B cell (primary cell): ENCODE measurements at regions not wholly inside any gene's neighbourhood (a gene's known extent, or its start where the extent isn't known, plus 50 kb on each side); places are given as distances from the start of the nearest gene placed in this dataset.

Experiments
- ATAC-seq: fragments of 200-7000 bp; cut with Tn5 transposase; one replicate; pipeline ENCODE4 v1.10.0; 2021; ENCODE audit warnings: low read depth, mild to moderate bottlenecking, moderate number of reproducible peaks, moderate library complexity
- CTCF ChIA-PET: fragments of 350-600 bp; sonication (Branson Sonifier 250); formaldehyde crosslinking; loops from one replicate; lab custom pipeline; 2021; ENCODE audit warnings: antibody characterized with exemption, inconsistent platforms; lab: Charles Lee
- POLR2A ChIA-PET: fragments of 350-600 bp; sonication (Branson Sonifier 250); formaldehyde crosslinking; loops from one replicate; lab custom pipeline; 2021; ENCODE audit warnings: antibody characterized with exemption; lab: Charles Lee
- DNase-seq: peaks from one replicate; pipeline ENCODE4 v3.0.0; 2013
- H2AFZ ChIP-seq: 2 replicates; pipeline ENCODE4 v1.6.1; 2012; ENCODE audit warnings: mild to moderate bottlenecking, low read depth, low read length; ENCODE audit not compliant: insufficient read depth, poor library complexity, severe bottlenecking
- H3K27ac ChIP-seq, 2 donors: 1 replicate in 1 of 2; 2 replicates in 1 of 2; pipeline ENCODE4 v1.5.1; 2012 to 2013; ENCODE audit warnings: low read length in 2 of 2, mild to moderate bottlenecking in 2 of 2, moderate library complexity in 1 of 2
- H3K27me3 ChIP-seq, 4 experiments: fragments of 200-600 bp in 1 of 4; sonication (generic) in 1 of 4; replicated peaks in 1 of 4; 1 replicate in 2 of 4; 2 replicates in 2 of 4; pipeline versions ENCODE4 v1.6.1 to v1.7.0; 2013 to 2016; ENCODE audit warnings: low read length in 3 of 4, mild to moderate bottlenecking in 2 of 4, mixed read lengths in 1 of 4, moderate library complexity in 1 of 4; ENCODE audit not compliant: insufficient read depth in 4 of 4, control insufficient read depth in 3 of 4; ENCODE audit errors: control extremely low read depth in 1 of 4
- H3K36me3 ChIP-seq, 2 experiments: replicated peaks in 1 of 2; 1 replicate in 1 of 2; 2 replicates in 1 of 2; pipeline versions ENCODE4 v1.6.1 to v1.7.1; 2013; ENCODE audit warnings: low read length in 1 of 2; ENCODE audit not compliant: insufficient read depth in 2 of 2, control insufficient read depth in 1 of 2; ENCODE audit errors: control extremely low read depth in 1 of 2, extremely low read depth in 1 of 2
- H3K4me1 ChIP-seq, 2 donors: fragments of 200-600 bp in 1 of 2; sonication (generic) in 1 of 2; 1 replicate in 1 of 2; 2 replicates in 1 of 2; pipeline versions ENCODE4 v1.5.1 to v1.6.1; 2013 to 2017; ENCODE audit warnings: low read length in 2 of 2; ENCODE audit not compliant: control insufficient read depth in 2 of 2, insufficient read depth in 2 of 2
- H3K4me2 ChIP-seq: replicated peaks from 2 replicates; pipeline ENCODE3; 2012; ENCODE audit warnings: mild to moderate bottlenecking, low read depth, low read length; ENCODE audit not compliant: poor library complexity, severe bottlenecking
- H3K4me3 ChIP-seq, 5 experiments: fragments of 200-600 bp in 1 of 5; sonication (generic) in 1 of 5; 1 replicate in 3 of 5; 2 replicates in 2 of 5; pipeline versions ENCODE4 v1.5.1 to v1.7.0; 2011 to 2016; ENCODE audit warnings: low read length in 4 of 5, mild to moderate bottlenecking in 4 of 5, low read depth in 2 of 5, control low read depth in 1 of 5, moderate library complexity in 1 of 5; ENCODE audit not compliant: insufficient read depth in 1 of 5; ENCODE audit errors: control extremely low read depth in 1 of 5, extremely low read depth in 1 of 5
- H3K79me2 ChIP-seq: fragments of 200-600 bp; sonication (generic); one replicate; pipeline ENCODE4 v1.6.0; 2016; ENCODE audit warnings: low read length; ENCODE audit not compliant: control insufficient read depth, insufficient read depth
- H3K9ac ChIP-seq: fragments of 200-600 bp; sonication (generic); 2 replicates; pipeline ENCODE4 v1.6.1; 2017; ENCODE audit warnings: mild to moderate bottlenecking, low read length, moderate library complexity
- H3K9me3 ChIP-seq, 3 donors: one replicate each; pipeline versions ENCODE4 v1.6.1 to v1.7.1; 2013; ENCODE audit warnings: low read length in 2 of 3; ENCODE audit not compliant: control insufficient read depth in 2 of 3, insufficient read depth in 1 of 3; ENCODE audit errors: control extremely low read depth in 1 of 3
- H4K20me1 ChIP-seq: 2 replicates; pipeline ENCODE4 v1.6.0; 2012; ENCODE audit warnings: mild to moderate bottlenecking, low read length; ENCODE audit not compliant: insufficient read depth, control insufficient read depth, poor library complexity, severe bottlenecking
- H3K27ac Mint-ChIP-seq: one replicate; pipeline ENCODE4 v1.8.0; 2021; ENCODE audit warnings: mixed read lengths
- H3K27me3 Mint-ChIP-seq: one replicate; pipeline ENCODE4 v1.8.0; 2021; ENCODE audit warnings: mixed read lengths
- H3K4me1 Mint-ChIP-seq: one replicate; pipeline ENCODE4 v1.8.0; 2021; ENCODE audit warnings: mixed read lengths
- H3K4me3 Mint-ChIP-seq: one replicate; pipeline ENCODE4 v1.8.0; 2021; ENCODE audit warnings: mixed read lengths
- H3K9me3 Mint-ChIP-seq: one replicate; pipeline ENCODE4 v1.8.0; 2022; ENCODE audit warnings: mixed read lengths; ENCODE audit not compliant: insufficient read depth
- CTCF ChIP-seq: fragments of 200-600 bp; IDR thresholded peaks from one replicate; pipeline ENCODE4 v1.8.0; 2022; ENCODE audit warnings: antibody characterized with exemption, mild to moderate bottlenecking
- EZH2 ChIP-seq: IDR thresholded peaks from 2 replicates; pipeline ENCODE4 v1.6.1; 2012; ENCODE audit warnings: borderline replicate concordance, low read depth, mild to moderate bottlenecking, moderate library complexity, low read length; ENCODE audit not compliant: insufficient read depth, poor library complexity, severe bottlenecking
- WGBS: methylation state at CpG from one replicate; pipeline ENCODE4 v1.1.5; 2013; ENCODE audit warnings: missing lambda C conversion rate; ENCODE audit not compliant: insufficient coverage; 5-methylcytosine and 5-hydroxymethylcytosine counted together
- intact Hi-C: fragments of 100-400 bp; cut with micrococcal nuclease; formaldehyde crosslinking; loops from one replicate; pipeline ENCODE4 v1.10.0; 2022

- Mint-ChIP-seq H3K9me3 (peaks cover 11% of the 10 kb centered on the region), H3K4me3 (no peak overlapping the region), H3K27me3 (no peaks in the 10 kb centered on the region), H3K27ac (no peak overlapping the region), H3K4me1 (no peaks in the 10 kb centered on the region)
- POLR2A ChIA-PET, result no interaction called here
- Histone ChIP-seq H3K9ac (no peak overlapping the region), H3K79me2 (no peaks in the 10 kb centered on the region), H3K27me3 (no peaks in the 10 kb centered on the region), H2AFZ (no peak overlapping the region), H3K4me1 (no peaks in the 10 kb centered on the region), H4K20me1 (no peaks in the 10 kb centered on the region), H3K4me2 (no peak overlapping the region), H3K4me3 (no peak overlapping the region), H3K27ac (no peak overlapping the region), H3K9me3 (peaks cover 0 to 3% (median 0%) of the 10 kb centered on the region in 3 donors), H3K36me3 (no peaks in the 10 kb centered on the region)
- no peak for ATAC-seq
- no peak for DNase-seq
- TF ChIP-seq EZH2 (no peak), CTCF (no peak)
- CTCF ChIA-PET, result no interaction called here
- intact Hi-C loops, result no loop called here
- WGBS, result 71% methylated on average over 1 of the region's 3 CpGs
These were observed 331.1 kb upstream of the DEPDC1 start for GRCh38 chr1:68828013-68828412.

- Mint-ChIP-seq H3K4me1 (no peaks in the 10 kb centered on the region), H3K27ac (no peak overlapping the region), H3K4me3 (no peak overlapping the region), H3K9me3 (peaks cover 9% of the 10 kb centered on the region), H3K27me3 (no peaks in the 10 kb centered on the region)
- Histone ChIP-seq H3K9me3 (peaks cover 0 to 3% (median 0%) of the 10 kb centered on the region in 3 donors), H3K4me3 (no peak overlapping the region), H3K79me2 (no peaks in the 10 kb centered on the region), H3K4me2 (no peak overlapping the region), H2AFZ (no peak overlapping the region), H3K36me3 (no peaks in the 10 kb centered on the region), H4K20me1 (no peaks in the 10 kb centered on the region), H3K4me1 (no peaks in the 10 kb centered on the region), H3K27ac (no peak overlapping the region), H3K27me3 (no peaks in the 10 kb centered on the region), H3K9ac (no peak overlapping the region)
- DNase-seq, result no peak
- CTCF ChIA-PET, result no interaction called here
- ATAC-seq, result no peak
- POLR2A ChIA-PET, result no interaction called here
- TF ChIP-seq CTCF (no peak), EZH2 (no peak)
- WGBS, result no CpG with 5 or more reads among the region's 1 CpG
- intact Hi-C loops, result no loop called here
These were observed 334.4 kb upstream of the DEPDC1 start for GRCh38 chr1:68831281-68831680.
